ENCODE measurements at regions not wholly inside any gene's neighbourhood (a gene's known extent, or its start where the extent isn't known, plus 50 kb on each side); places are given as distances from the start of the nearest gene placed in this dataset.
"Not testable (repeated sequence)": the region's sequence is repeated elsewhere in the genome, so short reads cannot be mapped to it uniquely, and the experiment has no call there.

GRCh38 chr16:18263046-18263445 is 73.5 kb downstream of the NPIPA8 start:
- DNase-seq (ENCODE audit: low read depth): not testable (repeated sequence)

GRCh38 chr16:18261848-18262247 is 74.7 kb downstream of the NPIPA8 start:
- not testable (repeated sequence) for DNase-seq (ENCODE audit: low read depth)

DNA sequence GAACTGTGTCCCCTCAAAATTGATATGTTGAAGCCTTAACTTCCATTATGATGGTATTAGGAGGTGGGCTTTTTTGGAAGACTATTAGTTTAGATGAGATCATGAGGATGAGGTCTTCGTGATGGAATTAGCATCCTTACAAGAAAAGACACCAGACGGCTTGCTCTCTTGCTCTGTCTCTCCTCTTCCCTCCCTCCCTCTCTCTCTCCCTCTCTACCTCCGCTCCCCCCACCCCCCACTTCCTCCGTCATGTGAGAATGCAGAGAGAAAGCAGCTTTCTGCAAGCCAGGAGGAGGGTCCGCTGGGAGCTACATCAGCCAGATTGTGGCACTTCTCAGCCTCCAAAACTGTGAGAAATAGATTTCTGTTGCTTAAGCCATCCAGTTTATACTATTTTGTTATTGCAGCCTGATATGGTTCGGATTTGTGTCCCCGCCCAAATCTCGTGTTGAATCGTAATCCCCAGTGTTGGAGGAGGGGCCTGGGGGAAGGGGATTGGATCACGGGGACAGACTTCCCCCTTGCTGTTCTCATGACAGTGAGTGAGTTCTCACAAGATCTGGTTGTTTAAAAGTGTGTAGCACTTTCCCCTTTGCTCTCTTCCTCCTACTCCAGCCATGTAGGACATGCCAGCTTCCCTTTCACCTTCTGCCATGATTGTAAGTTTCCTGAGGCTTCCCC is 76.9 kb downstream of the NPIPA8 start:
- DNase-seq (ENCODE audit: low read depth): not testable (repeated sequence)

- not testable (repeated sequence) for DNase-seq (ENCODE audit: low read depth)
Measured at GRCh38 chr16:18252943-18253342, 83.6 kb downstream of the NPIPA8 start.

DNA sequence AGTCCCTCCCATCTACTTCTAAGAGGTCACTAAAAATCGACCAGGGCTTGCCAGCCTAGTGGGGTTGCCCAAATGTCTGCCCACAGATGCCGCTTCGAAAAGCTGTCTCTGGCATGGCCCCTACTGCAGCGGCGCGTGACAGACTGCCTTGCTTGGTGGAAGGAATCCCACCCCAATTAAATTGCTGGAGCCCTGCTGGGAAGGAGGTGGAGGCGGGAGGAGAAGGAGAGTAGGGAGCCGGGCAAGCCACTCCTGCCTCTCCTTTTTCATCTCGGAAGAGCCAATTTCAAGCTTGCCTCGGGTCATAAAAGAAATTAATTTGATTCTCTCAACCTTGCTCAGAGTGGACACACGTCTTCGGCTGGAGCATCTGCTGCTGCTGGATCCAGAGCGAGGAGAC is 106.0 kb downstream of the NPIPA8 start:
- DNase-seq (ENCODE audit: low read depth): not testable (repeated sequence)

GRCh38 chr16:18222054-18223009 is 114.2 kb downstream of the NPIPA8 start:
- not testable (repeated sequence) for DNase-seq (ENCODE audit: low read depth)

DNA sequence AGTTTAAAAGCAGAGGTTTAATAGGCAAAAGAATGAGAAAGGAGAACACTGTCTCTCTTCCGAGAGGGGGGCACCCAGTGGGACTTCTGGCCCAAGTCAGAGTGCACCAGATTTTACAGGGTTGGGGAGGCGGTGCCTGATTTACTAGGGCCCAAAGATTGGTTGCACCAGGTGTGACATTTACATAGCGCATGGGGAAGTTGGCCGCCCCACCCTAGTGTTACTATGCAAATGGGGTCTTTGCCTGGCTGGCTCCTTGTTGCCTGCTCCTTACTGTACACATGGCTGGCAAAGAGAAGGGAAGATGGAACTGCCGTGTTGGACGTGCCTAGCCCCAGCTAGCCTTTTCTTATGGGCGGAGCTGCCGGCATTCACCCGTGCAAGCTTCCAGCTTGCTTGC is 118.8 kb downstream of the NPIPA8 start:
- not testable (repeated sequence) for DNase-seq (ENCODE audit: low read depth)

- not testable (repeated sequence) for DNase-seq (ENCODE audit: low read depth)
Measured at GRCh38 chr16:18216814-18217213, 119.7 kb downstream of the NPIPA8 start.

DNA sequence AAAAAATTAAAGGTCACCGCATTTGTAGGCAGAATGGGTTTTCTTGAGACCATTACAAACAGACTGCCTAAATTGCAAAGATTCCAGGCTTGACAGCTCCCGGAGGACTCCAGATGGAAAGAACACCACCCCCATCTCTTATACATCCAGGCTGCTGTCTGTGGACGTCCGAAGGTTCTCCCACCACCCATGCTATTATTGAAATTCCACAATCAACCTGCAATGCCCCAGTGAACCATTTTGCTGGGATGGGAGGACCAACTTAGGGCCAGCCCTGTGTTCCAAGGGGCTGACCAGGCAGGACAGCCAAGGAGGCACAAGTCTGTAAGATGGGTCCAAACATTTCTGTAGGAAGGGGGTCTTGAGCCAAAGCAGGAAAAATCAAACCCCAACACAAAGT is 122.7 kb downstream of the NPIPA8 start:
- not testable (repeated sequence) for DNase-seq (ENCODE audit: low read depth)

GRCh38 chr16:18211505-18211904 is 125.0 kb downstream of the NPIPA8 start:
- DNase-seq (ENCODE audit: low read depth): not testable (repeated sequence)

- not testable (repeated sequence) for DNase-seq (ENCODE audit: low read depth)
Measured at GRCh38 chr16:18204786-18205185, 131.8 kb downstream of the NPIPA8 start.

- not testable (repeated sequence) for DNase-seq (ENCODE audit: low read depth)
Measured at GRCh38 chr16:18204309-18204708, 132.2 kb downstream of the NPIPA8 start.

DNA sequence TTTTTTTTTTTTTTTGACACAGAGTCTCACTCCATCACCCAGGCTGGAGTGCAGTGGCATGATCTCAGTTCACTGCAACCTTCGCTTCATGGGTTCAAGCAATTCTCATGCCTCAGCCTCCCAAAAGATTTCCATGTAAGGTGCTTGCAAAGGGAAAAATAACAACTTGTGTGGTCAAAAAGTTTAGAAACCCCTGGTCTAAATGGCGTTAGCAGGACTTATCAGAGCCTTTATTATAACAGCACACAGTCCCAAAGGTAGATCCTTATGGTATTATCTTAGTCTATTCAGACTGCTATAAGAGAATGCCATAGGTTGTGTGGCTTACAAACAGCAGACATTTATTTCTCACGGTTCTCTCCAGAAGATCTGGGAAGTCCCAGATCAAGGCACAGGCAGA is 135.0 kb downstream of the NPIPA8 start:
- DNase-seq (ENCODE audit: low read depth): not testable (repeated sequence)

DNA sequence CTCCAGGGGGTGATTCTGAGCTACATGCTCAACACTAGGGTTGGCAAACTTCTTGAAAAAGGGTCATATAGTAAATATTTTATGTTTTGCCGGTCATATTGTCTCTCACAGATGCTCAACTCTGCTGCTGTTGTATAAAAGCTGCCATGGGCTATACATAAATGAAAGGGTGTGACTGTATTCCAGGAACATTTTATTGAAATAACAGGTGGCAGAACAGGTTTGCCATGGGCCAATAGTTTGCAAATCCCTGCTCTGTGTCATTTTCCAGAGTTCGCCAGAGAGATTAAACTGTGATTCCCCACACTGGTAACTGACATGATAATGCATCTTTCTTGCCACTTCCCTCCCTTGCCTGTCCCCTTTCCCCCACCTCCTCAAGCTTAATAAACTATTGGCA is 144.1 kb downstream of the NPIPA8 start:
- not testable (repeated sequence) for DNase-seq (ENCODE audit: low read depth)

DNA sequence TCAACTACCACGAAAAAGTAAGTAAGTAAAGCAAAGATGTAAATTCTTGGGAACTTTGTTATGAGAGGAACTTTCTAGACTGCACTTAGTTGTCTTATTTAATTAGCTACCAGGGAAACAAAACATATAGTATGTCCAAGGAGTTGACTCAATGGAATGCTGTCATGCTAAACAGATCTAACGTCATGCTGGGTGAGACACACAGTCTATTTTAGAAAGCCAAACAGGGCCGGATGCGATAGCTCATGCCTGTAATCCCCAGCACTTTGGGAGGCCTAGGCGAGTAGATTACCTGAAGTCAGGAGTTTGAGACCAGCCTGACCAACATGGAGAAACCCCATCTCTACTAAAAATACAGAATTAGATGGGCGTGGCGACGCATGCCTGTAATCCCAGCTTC is 146.4 kb downstream of the NPIPA8 start:
- DNase-seq (ENCODE audit: low read depth): not testable (repeated sequence)

GRCh38 chr16:18184755-18185154 is 151.8 kb downstream of the NPIPA8 start:
- not testable (repeated sequence) for DNase-seq (ENCODE audit: low read depth)

- not testable (repeated sequence) for DNase-seq (ENCODE audit: low read depth)
Measured at GRCh38 chr16:18181028-18181427, 155.5 kb downstream of the NPIPA8 start.

- not testable (repeated sequence) for DNase-seq (ENCODE audit: low read depth)
Measured at GRCh38 chr16:18173945-18174497, 162.5 kb downstream of the NPIPA8 start.

- DNase-seq (ENCODE audit: low read depth): not testable (repeated sequence)
Measured at GRCh38 chr16:18162293-18162692, 174.2 kb downstream of the NPIPA8 start.

DNA sequence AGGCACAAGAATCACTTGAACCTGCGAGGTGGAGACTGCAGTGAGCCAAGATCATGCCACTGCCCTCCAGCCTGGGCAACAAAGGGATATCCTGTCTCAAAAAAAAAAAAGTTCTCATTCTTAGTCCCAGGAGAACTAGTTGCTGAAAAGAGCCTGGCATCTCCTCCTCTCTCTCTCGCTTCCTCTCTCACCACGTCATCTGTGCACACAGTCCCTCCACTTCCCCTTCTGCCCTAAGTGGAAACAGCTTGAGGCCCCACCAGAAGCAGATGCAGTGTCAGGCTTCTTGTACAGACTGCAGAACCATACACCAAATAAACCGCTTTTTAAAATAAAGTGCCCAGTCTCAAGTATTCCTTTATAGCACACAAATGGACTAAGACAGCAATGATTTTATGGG is 175.3 kb downstream of the NPIPA8 start:
- not testable (repeated sequence) for DNase-seq (ENCODE audit: low read depth)

GRCh38 chr16:18159185-18159584 is 177.4 kb downstream of the NPIPA8 start:
- not testable (repeated sequence) for DNase-seq (ENCODE audit: low read depth)

GRCh38 chr16:18157854-18158253 is 178.7 kb downstream of the NPIPA8 start:
- not testable (repeated sequence) for DNase-seq (ENCODE audit: low read depth)
